ENCODE measurements at regions not wholly inside any gene's neighbourhood (a gene's known extent, or its start where the extent isn't known, plus 50 kb on each side); places are given as distances from the start of the nearest gene placed in this dataset.

DNA sequence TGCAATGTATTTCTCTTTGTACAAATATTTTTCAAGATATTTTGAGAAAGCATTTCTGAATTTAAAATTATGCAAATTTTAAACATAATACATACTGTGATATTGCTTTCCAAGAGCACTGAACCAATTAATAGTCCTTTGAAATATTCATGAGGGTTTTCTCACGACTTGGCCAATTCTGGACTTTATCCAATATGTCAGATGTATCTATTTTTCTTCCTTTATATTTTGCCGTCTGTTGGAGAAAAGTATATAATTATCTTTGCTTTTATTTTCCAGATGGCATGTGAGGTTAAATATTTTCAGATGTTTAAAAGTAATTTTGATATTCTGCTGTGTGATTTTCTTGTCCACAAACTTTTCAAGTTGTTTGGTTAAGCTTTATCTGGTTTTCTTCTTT lies 378.9 kb downstream of the SLCO4C1 start:
- Mint-ChIP-seq H3K4me1 (no peaks in the 10 kb centered on the region), H3K36me3 (ENCODE audit: low read depth) (no peaks in the 10 kb centered on the region), H3K4me3 (no peak overlapping the region), H3K9me3 (no peaks in the 10 kb centered on the region), H3K27me3 (ENCODE audit: low read depth) (no peaks in the 10 kb centered on the region), H3K27ac (no peak overlapping the region)
- TF ChIP-seq, protein P1, sequence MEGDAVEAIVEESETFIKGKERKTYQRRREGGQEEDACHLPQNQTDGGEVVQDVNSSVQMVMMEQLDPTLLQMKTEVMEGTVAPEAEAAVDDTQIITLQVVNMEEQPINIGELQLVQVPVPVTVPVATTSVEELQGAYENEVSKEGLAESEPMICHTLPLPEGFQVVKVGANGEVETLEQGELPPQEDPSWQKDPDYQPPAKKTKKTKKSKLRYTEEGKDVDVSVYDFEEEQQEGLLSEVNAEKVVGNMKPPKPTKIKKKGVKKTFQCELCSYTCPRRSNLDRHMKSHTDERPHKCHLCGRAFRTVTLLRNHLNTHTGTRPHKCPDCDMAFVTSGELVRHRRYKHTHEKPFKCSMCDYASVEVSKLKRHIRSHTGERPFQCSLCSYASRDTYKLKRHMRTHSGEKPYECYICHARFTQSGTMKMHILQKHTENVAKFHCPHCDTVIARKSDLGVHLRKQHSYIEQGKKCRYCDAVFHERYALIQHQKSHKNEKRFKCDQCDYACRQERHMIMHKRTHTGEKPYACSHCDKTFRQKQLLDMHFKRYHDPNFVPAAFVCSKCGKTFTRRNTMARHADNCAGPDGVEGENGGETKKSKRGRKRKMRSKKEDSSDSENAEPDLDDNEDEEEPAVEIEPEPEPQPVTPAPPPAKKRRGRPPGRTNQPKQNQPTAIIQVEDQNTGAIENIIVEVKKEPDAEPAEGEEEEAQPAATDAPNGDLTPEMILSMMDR (IDR thresholded peaks at IDR 0.05; ENCODE audit: unreplicated experiment in 3 of 3) = no peak

DNA sequence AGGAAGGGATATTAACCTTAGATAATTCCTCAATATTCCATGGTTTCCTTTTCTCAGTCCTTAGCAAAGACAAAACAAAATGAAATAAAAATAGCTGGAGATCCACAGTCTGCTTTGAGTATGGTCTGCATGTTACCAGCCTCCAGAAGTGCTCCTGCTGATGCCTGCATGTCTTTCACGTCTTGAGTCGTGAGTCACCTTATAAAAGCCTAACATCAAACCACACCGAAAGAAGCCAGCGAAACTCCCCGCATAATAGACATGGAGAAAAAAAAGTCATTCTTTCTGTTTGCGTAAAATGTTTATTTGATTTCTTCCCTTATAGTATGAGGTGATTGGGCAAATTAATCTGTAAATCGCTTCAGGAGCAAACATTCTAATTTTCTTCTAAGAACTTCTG lies 380.5 kb downstream of the SLCO4C1 start:
- H3K4me1 Mint-ChIP-seq = no peaks in the 10 kb centered on the region
- TF ChIP-seq, protein P1 (IDR thresholded peaks at IDR 0.05; ENCODE audit: unreplicated experiment in 3 of 3) = no peak
- H3K36me3 Mint-ChIP-seq (ENCODE audit: low read depth) = no peaks in the 10 kb centered on the region
- H3K4me3 Mint-ChIP-seq = no peak overlapping the region
- no peak overlapping the region for H3K27ac Mint-ChIP-seq
- H3K27me3 Mint-ChIP-seq (ENCODE audit: low read depth) = no peaks in the 10 kb centered on the region
- H3K9me3 Mint-ChIP-seq = no peaks in the 10 kb centered on the region

DNA sequence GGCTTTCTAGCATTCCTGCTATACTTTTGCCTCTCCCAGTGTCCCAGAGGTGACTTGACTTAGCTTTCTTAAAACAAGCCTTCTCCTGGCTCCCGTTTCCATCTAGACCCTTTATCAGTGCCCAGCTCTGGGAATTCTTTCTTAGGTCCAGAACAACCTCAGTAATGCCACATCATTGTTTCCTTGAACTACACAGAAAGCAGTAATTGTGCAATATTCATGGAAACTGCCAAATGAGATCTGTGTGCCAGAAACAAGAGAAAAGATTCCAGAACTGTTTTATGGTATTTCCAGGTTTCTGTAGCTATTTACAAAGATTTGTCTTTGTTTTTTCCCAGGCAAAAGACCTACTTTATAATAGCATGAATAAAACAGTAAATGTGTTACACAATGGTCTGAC lies 391.3 kb downstream of the SLCO4C1 start:
- Mint-ChIP-seq H3K27me3 (ENCODE audit: low read depth) (no peaks in the 10 kb centered on the region), H3K4me3 (no peak overlapping the region), H3K4me1 (no peaks in the 10 kb centered on the region), H3K36me3 (ENCODE audit: low read depth) (no peaks in the 10 kb centered on the region), H3K27ac (no peak overlapping the region), H3K9me3 (no peaks in the 10 kb centered on the region)
- TF ChIP-seq, protein P1 (IDR thresholded peaks at IDR 0.05; ENCODE audit: unreplicated experiment in 3 of 3) = no peak

GRCh38 chr5:101897914-101898313 lies 398.2 kb downstream of the SLCO4C1 start:
- Mint-ChIP-seq H3K4me1 (no peaks in the 10 kb centered on the region), H3K9me3 (no peaks in the 10 kb centered on the region), H3K27me3 (ENCODE audit: low read depth) (no peaks in the 10 kb centered on the region), H3K4me3 (no peak overlapping the region), H3K36me3 (ENCODE audit: low read depth) (no peaks in the 10 kb centered on the region), H3K27ac (no peak overlapping the region)
- TF ChIP-seq, protein P1 (IDR thresholded peaks at IDR 0.05; ENCODE audit: unreplicated experiment in 3 of 3) = no peak

DNA sequence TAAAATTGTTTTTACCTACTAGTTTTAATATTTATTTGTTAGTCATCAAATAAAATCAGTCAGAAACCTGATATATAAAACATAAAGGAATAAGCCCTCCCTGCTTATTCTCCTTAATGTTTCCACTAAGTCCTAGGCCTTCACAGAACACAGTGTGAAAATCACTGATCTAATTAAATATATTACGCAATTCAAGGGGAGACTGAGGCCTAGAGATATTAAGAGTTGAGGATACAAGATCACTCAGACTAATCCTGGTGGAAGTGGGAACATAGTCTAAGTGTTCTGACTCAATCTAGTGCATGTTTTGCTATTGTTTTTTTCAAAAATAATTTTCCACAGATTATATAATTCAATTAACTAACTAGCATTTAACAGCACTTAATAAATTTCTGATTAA lies 401.1 kb downstream of the SLCO4C1 start:
- Mint-ChIP-seq H3K27me3 (ENCODE audit: low read depth) (no peaks in the 10 kb centered on the region), H3K9me3 (no peaks in the 10 kb centered on the region)
- TF ChIP-seq, protein P1 (IDR thresholded peaks at IDR 0.05; ENCODE audit: unreplicated experiment in 3 of 3) = no peak

DNA sequence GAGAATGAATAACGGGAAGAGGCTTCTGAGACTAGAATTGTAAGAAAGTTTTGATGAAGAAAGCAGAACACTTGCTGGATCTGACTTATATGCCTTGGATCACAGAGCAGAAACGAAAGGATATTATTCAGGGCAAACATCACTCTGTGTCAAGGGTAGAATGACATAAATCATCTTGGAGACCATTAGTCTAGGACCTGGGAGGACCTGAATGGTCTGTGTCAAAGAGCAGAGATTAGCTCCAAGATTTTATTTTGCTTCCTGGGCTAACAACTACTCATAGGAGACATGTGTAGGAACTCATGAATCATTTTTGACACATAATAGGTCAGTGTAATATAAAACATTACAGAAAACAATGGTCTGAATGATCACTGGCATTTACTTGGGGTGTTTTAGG lies 417.9 kb downstream of the SLCO4C1 start:
- TF ChIP-seq, protein P1 (IDR thresholded peaks at IDR 0.05; ENCODE audit: unreplicated experiment in 3 of 3) = no peak
- no peaks in the 10 kb centered on the region for H3K27me3 Mint-ChIP-seq (ENCODE audit: low read depth)
- H3K9me3 Mint-ChIP-seq = no peaks in the 10 kb centered on the region

More for the DNA sequence above, 401.1 kb downstream of the SLCO4C1 start:
- H3K4me3 Mint-ChIP-seq = no peak overlapping the region
- H3K4me1 Mint-ChIP-seq = no peaks in the 10 kb centered on the region
- no peak overlapping the region for H3K27ac Mint-ChIP-seq
- no peaks in the 10 kb centered on the region for H3K36me3 Mint-ChIP-seq (ENCODE audit: low read depth)

More for the DNA sequence above, 417.9 kb downstream of the SLCO4C1 start:
- Mint-ChIP-seq H3K4me1 (no peaks in the 10 kb centered on the region), H3K4me3 (no peak overlapping the region), H3K36me3 (ENCODE audit: low read depth) (no peaks in the 10 kb centered on the region), H3K27ac (no peak overlapping the region)
